K562 (cell line): ENCODE measurements at regions not wholly inside any gene's neighbourhood (a gene's known extent, or its start where the extent isn't known, plus 50 kb on each side); places are given as distances from the start of the nearest gene placed in this dataset.

ENCODE experiments used
- ATAC-seq: fragments of 200-7000 bp; cut with Tn5 transposase; 3 replicates; pipeline ENCODE4 v1.9.1; 2020; ENCODE audit warnings: moderate library complexity
- BruUV-seq: library from RNA; stranded (reverse); fragments of 400-500 nt; replicated peaks from 2 replicates; lab custom pipeline; 2021; lab: Mats Ljungman, UMichigan
- CTCF ChIA-PET: fragments of 300-600 bp; formaldehyde crosslinking; extraction: SDS; loops from one replicate; lab custom pipeline; 2021; ENCODE audit warnings: low intra/inter-chr PET ratio; lab: Yijun Ruan, JAX
- POLR2A ChIA-PET: fragments of 300-600, 350-650 bp; sonication (Branson Sonifier 250); formaldehyde crosslinking; extraction: SDS; loops from one replicate; lab custom pipeline; 2021; ENCODE audit warnings: antibody characterized with exemption, inconsistent platforms; lab: Yijun Ruan, JAX
- DNase-seq, 4 experiments: peaks; one replicate each; pipeline versions ENCODE4 v3.0.0 to v3.0.0-alpha.2; 2011 to 2018; ENCODE audit warnings: low spot score in 3 of 4, mixed read lengths in 3 of 4; ENCODE audit errors: extremely low read depth in 1 of 4
- FAIRE-seq: peaks from 2 replicates; lab custom pipeline; 2011; peaks lifted over from hg19 to GRCh38; lab: Jason Lieb, UNC
- H2AFZ ChIP-seq: 2 replicates; pipeline ENCODE4 v1.6.0; 2011; ENCODE audit warnings: low read depth, low read length, control low read depth, inconsistent platforms
- H3K27ac ChIP-seq: fragments of 200-600 bp; 3 replicates; pipeline ENCODE4 v1.8.0; 2011; ENCODE audit warnings: low read depth, mild to moderate bottlenecking, control low read depth, inconsistent platforms, low read length, moderate library complexity, mixed read lengths; ENCODE audit errors: extremely low read depth
- H3K27me3 ChIP-seq, 2 experiments: fragments of 300-600 bp in 1 of 2; 2 replicates in 1 of 2; 3 replicates in 1 of 2; pipeline versions ENCODE4 v1.6.0 to v1.8.0; 2011; ENCODE audit warnings: inconsistent platforms in 2 of 2, low read length in 2 of 2, mild to moderate bottlenecking in 1 of 2, mixed read lengths in 1 of 2, moderate library complexity in 1 of 2; ENCODE audit not compliant: control insufficient read depth in 2 of 2, insufficient read depth in 2 of 2
- H3K36me3 ChIP-seq: fragments of 300-600 bp; 3 replicates; pipeline ENCODE4 v1.8.0; 2011; ENCODE audit warnings: mild to moderate bottlenecking, low read length, inconsistent platforms; ENCODE audit not compliant: control insufficient read depth, insufficient read depth
- H3K4me1 ChIP-seq, 2 experiments: fragments of 200-600 bp in 1 of 2; replicated peaks in 1 of 2; 2 replicates in 1 of 2; 3 replicates in 1 of 2; pipeline versions ENCODE4 v1.5.1 to v1.8.0; 2011; ENCODE audit warnings: inconsistent platforms in 2 of 2, low read length in 2 of 2, mild to moderate bottlenecking in 1 of 2, mixed read lengths in 1 of 2, moderate library complexity in 1 of 2; ENCODE audit not compliant: control insufficient read depth in 2 of 2, insufficient read depth in 2 of 2
- H3K4me2 ChIP-seq: 2 replicates; pipeline ENCODE4 v1.6.1; 2011; ENCODE audit warnings: low read length, control low read depth, inconsistent platforms, mixed read lengths; ENCODE audit not compliant: insufficient read depth
- H3K4me3 ChIP-seq: fragments of 200-600 bp; sonication (generic), shearing (Covaris generic); 2 replicates; pipeline ENCODE4 v1.5.1; 2016; ENCODE audit warnings: control low read depth, inconsistent platforms
- H3K79me2 ChIP-seq: fragments of 200-600 bp; 3 replicates; pipeline ENCODE4 v1.8.0; 2011; ENCODE audit warnings: low read length, inconsistent platforms; ENCODE audit not compliant: control insufficient read depth, insufficient read depth
- H3K9ac ChIP-seq, 2 experiments: 2 replicates each; pipeline versions ENCODE4 v1.6.0 to v1.6.1; 2011; ENCODE audit warnings: low read depth in 2 of 2, low read length in 2 of 2, control low read depth in 1 of 2, inconsistent platforms in 1 of 2, mild to moderate bottlenecking in 1 of 2, mixed read lengths in 1 of 2; ENCODE audit not compliant: insufficient read depth in 1 of 2
- H3K9me1 ChIP-seq: one replicate; pipeline ENCODE4 v1.6.0; 2011; ENCODE audit warnings: inconsistent platforms, mild to moderate bottlenecking, low read length, moderate library complexity; ENCODE audit not compliant: control insufficient read depth, insufficient read depth
- H3K9me3 ChIP-seq: replicated peaks from 2 replicates; pipeline ENCODE4 v1.5.1; 2011; ENCODE audit warnings: low read depth, low read length, inconsistent platforms; ENCODE audit not compliant: control insufficient read depth, insufficient read depth
- H4K20me1 ChIP-seq: replicated peaks from 2 replicates; pipeline ENCODE4 v1.6.1; 2011; ENCODE audit warnings: low read length, inconsistent platforms, mixed read lengths; ENCODE audit not compliant: control insufficient read depth, insufficient read depth
- CHD2 ChIP-seq: IDR thresholded peaks from 2 replicates; pipeline ENCODE4 v1.6.1; 2011; ENCODE audit warnings: low read depth, low read length
- KDM1A ChIP-seq, 2 experiments: fragments of 450-650 bp; IDR thresholded peaks; 2 replicates each; pipeline ENCODE4 v1.6.1; 2016; ENCODE audit warnings: mild to moderate bottlenecking in 2 of 2
- POLR2A ChIP-seq: fragments of 450-650 bp; conservative IDR thresholded peaks from 2 replicates; pipeline ENCODE4 v1.6.1; 2016
- POLR3G ChIP-seq: IDR thresholded peaks from 2 replicates; pipeline ENCODE4 v1.6.1; 2011; ENCODE audit not compliant: insufficient read length, insufficient replicate concordance; ENCODE audit errors: extremely low read depth
- SMARCC2 ChIP-seq: fragments of 450-650 bp; IDR thresholded peaks from 2 replicates; pipeline ENCODE4 v1.6.1; 2017; ENCODE audit warnings: antibody characterized with exemption, moderate library complexity, mild to moderate bottlenecking, low read depth
- ZFP1 ChIP-seq: fragments of 450-650 bp; formaldehyde crosslinking; IDR thresholded peaks from 2 replicates; pipeline ENCODE4 v1.4.0; 2020; ENCODE audit warnings: mild to moderate bottlenecking, mixed read lengths
- ZFX ChIP-seq: sonication (generic); formaldehyde crosslinking; IDR thresholded peaks from 2 replicates; pipeline ENCODE4 v1.8.0; 2022; ENCODE audit warnings: mild to moderate bottlenecking, missing genetic modification reagents, moderate library complexity
- ZNF133 ChIP-seq: fragments of 250-450 bp; sonication (Bioruptor Pico); IDR thresholded peaks from 2 replicates; pipeline ENCODE4 v1.4.0; 2020; ENCODE audit warnings: mild to moderate bottlenecking
- ZNF134 ChIP-seq: fragments of 250-450 bp; sonication (Bioruptor Pico); conservative IDR thresholded peaks from 2 replicates; pipeline ENCODE4 v1.4.0; 2020
- WGBS: fragments of 100-300 bp; shearing (Covaris generic); methylation state at CpG from one replicate; pipeline ENCODE4 v1.1.6; 2016; ENCODE audit warnings: low coverage, mixed read lengths; ENCODE audit not compliant: insufficient coverage; ENCODE audit errors: missing lambda C conversion rate; 5-methylcytosine and 5-hydroxymethylcytosine counted together
- in situ Hi-C: fragments of 300-500 bp; cut with MboI; formaldehyde crosslinking; loops from 4 replicates; pipeline ENCODE4 v1.15.0; 2018; ENCODE audit warnings: inconsistent platforms, mixed read lengths
- intact Hi-C: fragments of 100-400 bp; cut with micrococcal nuclease; formaldehyde crosslinking; loops from 2 replicates; pipeline ENCODE4 v1.14.2; 2022
- TF ChIP-seq, protein P1 (sequence below): fragments of 150-350 bp; IDR thresholded peaks from 2 replicates; pipeline ENCODE4 v1.6.1; 2014; ENCODE audit warnings: low read depth, mild to moderate bottlenecking, low read length, borderline replicate concordance
- TF ChIP-seq, protein P2 (sequence below): fragments of 200-800 bp; sonication (Bioruptor generic); IDR thresholded peaks from 2 replicates; pipeline ENCODE4 v1.6.1; 2017; ENCODE audit warnings: missing genetic modification characterization, missing compliant biosample characterization
- TF ChIP-seq, protein P3 (sequence below): sonication (generic); formaldehyde crosslinking; IDR thresholded peaks from 2 replicates; pipeline ENCODE4 v1.8.0; 2022; ENCODE audit warnings: missing genetic modification reagents, mild to moderate bottlenecking, borderline replicate concordance

GRCh38 chr11:14584035-14584363, 59.6 kb upstream of the PDE3B start:
- Histone ChIP-seq H3K4me2 (no peak overlapping the region), H3K9ac (no peak overlapping the region), H4K20me1 (no peaks in the 10 kb centered on the region), H3K4me1 (peaks cover 0 to 6% of the 10 kb centered on the region in 2 experiments; a peak in 2 of 5 replicates), H3K36me3 (peaks cover 45% of the 10 kb centered on the region; the same call in 2 of the 3 replicates), H3K79me2 (no peaks in the 10 kb centered on the region; the same call in 2 of the 3 replicates), H3K27ac (no peak overlapping the region), H3K27me3 (no peaks in the 10 kb centered on the region), H3K4me3 (no peak overlapping the region), H3K9me1 (no peaks in the 10 kb centered on the region), H3K9me3 (no peaks in the 10 kb centered on the region), H2AFZ (no peak overlapping the region)
- no peak for TF ChIP-seq ZFP1
- TF ChIP-seq, protein P1, sequence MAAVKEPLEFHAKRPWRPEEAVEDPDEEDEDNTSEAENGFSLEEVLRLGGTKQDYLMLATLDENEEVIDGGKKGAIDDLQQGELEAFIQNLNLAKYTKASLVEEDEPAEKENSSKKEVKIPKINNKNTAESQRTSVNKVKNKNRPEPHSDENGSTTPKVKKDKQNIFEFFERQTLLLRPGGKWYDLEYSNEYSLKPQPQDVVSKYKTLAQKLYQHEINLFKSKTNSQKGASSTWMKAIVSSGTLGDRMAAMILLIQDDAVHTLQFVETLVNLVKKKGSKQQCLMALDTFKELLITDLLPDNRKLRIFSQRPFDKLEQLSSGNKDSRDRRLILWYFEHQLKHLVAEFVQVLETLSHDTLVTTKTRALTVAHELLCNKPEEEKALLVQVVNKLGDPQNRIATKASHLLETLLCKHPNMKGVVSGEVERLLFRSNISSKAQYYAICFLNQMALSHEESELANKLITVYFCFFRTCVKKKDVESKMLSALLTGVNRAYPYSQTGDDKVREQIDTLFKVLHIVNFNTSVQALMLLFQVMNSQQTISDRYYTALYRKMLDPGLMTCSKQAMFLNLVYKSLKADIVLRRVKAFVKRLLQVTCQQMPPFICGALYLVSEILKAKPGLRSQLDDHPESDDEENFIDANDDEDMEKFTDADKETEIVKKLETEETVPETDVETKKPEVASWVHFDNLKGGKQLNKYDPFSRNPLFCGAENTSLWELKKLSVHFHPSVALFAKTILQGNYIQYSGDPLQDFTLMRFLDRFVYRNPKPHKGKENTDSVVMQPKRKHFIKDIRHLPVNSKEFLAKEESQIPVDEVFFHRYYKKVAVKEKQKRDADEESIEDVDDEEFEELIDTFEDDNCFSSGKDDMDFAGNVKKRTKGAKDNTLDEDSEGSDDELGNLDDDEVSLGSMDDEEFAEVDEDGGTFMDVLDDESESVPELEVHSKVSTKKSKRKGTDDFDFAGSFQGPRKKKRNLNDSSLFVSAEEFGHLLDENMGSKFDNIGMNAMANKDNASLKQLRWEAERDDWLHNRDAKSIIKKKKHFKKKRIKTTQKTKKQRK = no peak
- TF ChIP-seq POLR2A = no peak
- TF ChIP-seq POLR3G = no peak
- no peak for TF ChIP-seq CHD2
- TF ChIP-seq, protein P2, sequence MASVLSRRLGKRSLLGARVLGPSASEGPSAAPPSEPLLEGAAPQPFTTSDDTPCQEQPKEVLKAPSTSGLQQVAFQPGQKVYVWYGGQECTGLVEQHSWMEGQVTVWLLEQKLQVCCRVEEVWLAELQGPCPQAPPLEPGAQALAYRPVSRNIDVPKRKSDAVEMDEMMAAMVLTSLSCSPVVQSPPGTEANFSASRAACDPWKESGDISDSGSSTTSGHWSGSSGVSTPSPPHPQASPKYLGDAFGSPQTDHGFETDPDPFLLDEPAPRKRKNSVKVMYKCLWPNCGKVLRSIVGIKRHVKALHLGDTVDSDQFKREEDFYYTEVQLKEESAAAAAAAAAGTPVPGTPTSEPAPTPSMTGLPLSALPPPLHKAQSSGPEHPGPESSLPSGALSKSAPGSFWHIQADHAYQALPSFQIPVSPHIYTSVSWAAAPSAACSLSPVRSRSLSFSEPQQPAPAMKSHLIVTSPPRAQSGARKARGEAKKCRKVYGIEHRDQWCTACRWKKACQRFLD (CRISPR knock-in tag) = no peak
- no peak for TF ChIP-seq ZNF134 (CRISPR knock-in tag)
- no peak for TF ChIP-seq SMARCC2
- TF ChIP-seq, protein P3, sequence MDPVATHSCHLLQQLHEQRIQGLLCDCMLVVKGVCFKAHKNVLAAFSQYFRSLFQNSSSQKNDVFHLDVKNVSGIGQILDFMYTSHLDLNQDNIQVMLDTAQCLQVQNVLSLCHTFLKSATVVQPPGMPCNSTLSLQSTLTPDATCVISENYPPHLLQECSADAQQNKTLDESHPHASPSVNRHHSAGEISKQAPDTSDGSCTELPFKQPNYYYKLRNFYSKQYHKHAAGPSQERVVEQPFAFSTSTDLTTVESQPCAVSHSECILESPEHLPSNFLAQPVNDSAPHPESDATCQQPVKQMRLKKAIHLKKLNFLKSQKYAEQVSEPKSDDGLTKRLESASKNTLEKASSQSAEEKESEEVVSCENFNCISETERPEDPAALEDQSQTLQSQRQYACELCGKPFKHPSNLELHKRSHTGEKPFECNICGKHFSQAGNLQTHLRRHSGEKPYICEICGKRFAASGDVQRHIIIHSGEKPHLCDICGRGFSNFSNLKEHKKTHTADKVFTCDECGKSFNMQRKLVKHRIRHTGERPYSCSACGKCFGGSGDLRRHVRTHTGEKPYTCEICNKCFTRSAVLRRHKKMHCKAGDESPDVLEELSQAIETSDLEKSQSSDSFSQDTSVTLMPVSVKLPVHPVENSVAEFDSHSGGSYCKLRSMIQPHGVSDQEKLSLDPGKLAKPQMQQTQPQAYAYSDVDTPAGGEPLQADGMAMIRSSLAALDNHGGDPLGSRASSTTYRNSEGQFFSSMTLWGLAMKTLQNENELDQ (CRISPR knock-in tag) = no peak
- TF ChIP-seq ZFX = no peak
- TF ChIP-seq KDM1A (IDR thresholded peaks at IDR 0.05) = no peak
- TF ChIP-seq ZNF133 = no peak
- 95% methylated on average over 3 of the region's 3 CpGs for WGBS
- ChIA-PET CTCF (no interaction called here), POLR2A (no interaction called here)
- no peak for DNase-seq
- in situ Hi-C loops (no loop called here), intact Hi-C loops (no loop called here)
- ATAC-seq = no peak
- FAIRE-seq = no peak
- BruUV-seq = no TSS peak
